ENCODE measurements at regions not wholly inside any gene's neighbourhood (a gene's known extent, or its start where the extent isn't known, plus 50 kb on each side); places are given as distances from the start of the nearest gene placed in this dataset.
A peak's percentile ranks its signal among the peaks of the same experiment; 100 is the strongest.

GRCh38 chr1:55555956-55556725, 341.0 kb upstream of the USP24 start:
- H3K27ac Mint-ChIP-seq, result no peak overlapping the region

GRCh38 chr1:55554611-55555010, 339.4 kb upstream of the USP24 start:
- H3K9me3 Mint-ChIP-seq, result no peaks in the 10 kb centered on the region
- TF ChIP-seq, protein P1, sequence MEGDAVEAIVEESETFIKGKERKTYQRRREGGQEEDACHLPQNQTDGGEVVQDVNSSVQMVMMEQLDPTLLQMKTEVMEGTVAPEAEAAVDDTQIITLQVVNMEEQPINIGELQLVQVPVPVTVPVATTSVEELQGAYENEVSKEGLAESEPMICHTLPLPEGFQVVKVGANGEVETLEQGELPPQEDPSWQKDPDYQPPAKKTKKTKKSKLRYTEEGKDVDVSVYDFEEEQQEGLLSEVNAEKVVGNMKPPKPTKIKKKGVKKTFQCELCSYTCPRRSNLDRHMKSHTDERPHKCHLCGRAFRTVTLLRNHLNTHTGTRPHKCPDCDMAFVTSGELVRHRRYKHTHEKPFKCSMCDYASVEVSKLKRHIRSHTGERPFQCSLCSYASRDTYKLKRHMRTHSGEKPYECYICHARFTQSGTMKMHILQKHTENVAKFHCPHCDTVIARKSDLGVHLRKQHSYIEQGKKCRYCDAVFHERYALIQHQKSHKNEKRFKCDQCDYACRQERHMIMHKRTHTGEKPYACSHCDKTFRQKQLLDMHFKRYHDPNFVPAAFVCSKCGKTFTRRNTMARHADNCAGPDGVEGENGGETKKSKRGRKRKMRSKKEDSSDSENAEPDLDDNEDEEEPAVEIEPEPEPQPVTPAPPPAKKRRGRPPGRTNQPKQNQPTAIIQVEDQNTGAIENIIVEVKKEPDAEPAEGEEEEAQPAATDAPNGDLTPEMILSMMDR (IDR thresholded peaks at IDR 0.05), result no peak
- H3K27me3 Mint-ChIP-seq (ENCODE audit: low read depth, poor library complexity), result peaks cover 12% of the 10 kb centered on the region

More at GRCh38 chr1:55555956-55556725, 341.0 kb upstream of the USP24 start:
- peak; percentile 5 for DNase-seq
- Mint-ChIP-seq H3K4me1 (peaks cover 50% of the 10 kb centered on the region), H3K36me3 (ENCODE audit: low read depth) (no peaks in the 10 kb centered on the region), H3K27me3 (ENCODE audit: low read depth, poor library complexity) (peaks cover 5% of the 10 kb centered on the region), H3K4me3 (no peak overlapping the region), H3K9me3 (no peaks in the 10 kb centered on the region)
- TF ChIP-seq, protein P1 (IDR thresholded peaks at IDR 0.05), result no peak

DNA sequence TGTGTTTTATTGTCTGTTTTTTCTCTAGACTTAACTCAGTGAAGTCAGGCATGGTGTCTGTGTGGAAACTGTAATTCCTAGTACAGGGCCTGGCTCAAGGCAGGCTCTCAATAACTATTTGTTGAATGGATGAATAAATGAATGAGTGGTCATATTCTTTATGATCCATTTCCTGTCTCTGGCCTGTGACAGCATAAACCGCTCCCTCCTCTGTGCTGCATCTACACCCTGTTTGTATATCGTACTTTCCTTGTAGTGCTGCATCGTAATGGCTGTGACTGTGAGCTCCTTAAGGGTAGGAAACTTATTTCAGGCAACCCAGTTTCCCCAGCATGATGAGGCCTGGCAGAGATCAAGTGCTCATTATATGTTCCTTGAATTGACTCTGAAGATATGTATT, 337.5 kb upstream of the USP24 start:
- peaks cover 37% of the 10 kb centered on the region for H3K4me1 Mint-ChIP-seq
- no peaks in the 10 kb centered on the region for H3K9me3 Mint-ChIP-seq
- H3K27me3 Mint-ChIP-seq (ENCODE audit: low read depth, poor library complexity), result peaks cover 7% of the 10 kb centered on the region
- no peak for DNase-seq
- H3K4me3 Mint-ChIP-seq, result no peak overlapping the region
- no peaks in the 10 kb centered on the region for H3K36me3 Mint-ChIP-seq (ENCODE audit: low read depth)
- no peak overlapping the region for H3K27ac Mint-ChIP-seq
- TF ChIP-seq, protein P1 (IDR thresholded peaks at IDR 0.05), result no peak

More at GRCh38 chr1:55554611-55555010, 339.4 kb upstream of the USP24 start:
- Mint-ChIP-seq H3K27ac (no peak overlapping the region), H3K36me3 (ENCODE audit: low read depth) (no peaks in the 10 kb centered on the region), H3K4me3 (no peak overlapping the region), H3K4me1 (peaks cover 45% of the 10 kb centered on the region)
- DNase-seq, result no peak

DNA sequence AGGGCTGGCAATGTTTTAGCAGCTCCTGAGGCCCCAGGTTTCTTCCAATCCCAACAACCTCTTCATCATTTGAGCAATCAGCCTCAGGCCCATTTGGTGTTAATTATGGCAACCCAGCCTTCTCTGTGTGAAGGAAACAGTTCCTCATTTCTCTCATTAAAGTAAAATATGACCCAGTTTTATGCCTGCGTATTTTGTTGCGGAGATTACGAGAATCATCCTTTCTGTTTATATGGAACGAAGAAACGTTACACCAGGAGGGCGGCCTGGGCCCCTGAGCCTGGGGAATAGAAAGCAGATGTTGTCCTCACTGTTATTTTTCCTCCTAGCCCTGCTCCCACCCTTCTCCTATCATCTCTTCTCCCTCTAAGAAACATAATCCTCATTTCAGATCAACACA, 332.2 kb upstream of the USP24 start:
- TF ChIP-seq, protein P1 (IDR thresholded peaks at IDR 0.05), result no peak
- peaks cover 26% of the 10 kb centered on the region for H3K4me1 Mint-ChIP-seq
- H3K4me3 Mint-ChIP-seq, result peak overlapping the region; percentile 12
- peak overlapping the region; percentile 94 for H3K27ac Mint-ChIP-seq
- H3K36me3 Mint-ChIP-seq (ENCODE audit: low read depth), result no peaks in the 10 kb centered on the region
- no peak for DNase-seq
- H3K27me3 Mint-ChIP-seq (ENCODE audit: low read depth, poor library complexity), result peaks cover 7% of the 10 kb centered on the region
- no peaks in the 10 kb centered on the region for H3K9me3 Mint-ChIP-seq

GRCh38 chr1:55546553-55546952, 331.4 kb upstream of the USP24 start:
- Mint-ChIP-seq H3K27ac (peak overlapping the region; percentile 94), H3K4me3 (no peak overlapping the region), H3K36me3 (ENCODE audit: low read depth) (no peaks in the 10 kb centered on the region), H3K4me1 (peaks cover 26% of the 10 kb centered on the region), H3K9me3 (no peaks in the 10 kb centered on the region), H3K27me3 (ENCODE audit: low read depth, poor library complexity) (peaks cover 7% of the 10 kb centered on the region)
- TF ChIP-seq, protein P1 (IDR thresholded peaks at IDR 0.05), result no peak
- DNase-seq, result no peak

GRCh38 chr1:55544826-55545225, 329.7 kb upstream of the USP24 start:
- H3K27me3 Mint-ChIP-seq (ENCODE audit: low read depth, poor library complexity), result no peaks in the 10 kb centered on the region
- no peaks in the 10 kb centered on the region for H3K36me3 Mint-ChIP-seq (ENCODE audit: low read depth)
- DNase-seq, result no peak
- H3K4me3 Mint-ChIP-seq, result no peak overlapping the region
- no peaks in the 10 kb centered on the region for H3K9me3 Mint-ChIP-seq
- no peak overlapping the region for H3K27ac Mint-ChIP-seq
- H3K4me1 Mint-ChIP-seq, result peaks cover 26% of the 10 kb centered on the region
- TF ChIP-seq, protein P1 (IDR thresholded peaks at IDR 0.05), result no peak

Data from nephron progenitor cell (in vitro differentiated cells).